ENCODE measurements at regions not wholly inside any gene's neighbourhood (a gene's known extent, or its start where the extent isn't known, plus 50 kb on each side); places are given as distances from the start of the nearest gene placed in this dataset.
A peak's percentile ranks its signal among the peaks of the same experiment; 100 is the strongest.

DNA sequence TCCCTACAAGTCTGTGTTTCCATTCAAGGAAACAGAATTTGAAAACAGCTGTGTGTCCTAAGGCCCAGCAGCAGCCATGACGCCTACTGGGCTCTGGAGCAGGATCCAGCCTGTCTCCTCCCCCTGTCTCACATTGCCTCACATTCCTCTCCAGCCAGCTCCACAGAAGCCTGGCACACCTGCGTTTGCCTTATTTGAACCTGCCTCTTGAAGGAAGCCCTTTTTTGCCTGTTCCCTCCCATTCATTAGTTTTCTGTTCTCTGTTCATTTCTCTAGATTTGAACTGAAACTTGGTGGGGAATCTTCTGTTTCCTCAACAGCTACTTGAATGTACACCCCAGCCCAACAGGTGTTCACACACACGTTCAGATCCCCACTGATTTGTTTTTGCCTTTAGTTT is 890.5 kb downstream of the TUSC7 start:
- DNase-seq: peak; percentile 63
- Mint-ChIP-seq H3K27me3 (ENCODE audit: insufficient read depth) (no peaks in the 10 kb centered on the region), H3K9me3 (no peaks in the 10 kb centered on the region), H3K27ac (peak overlapping the region; percentile 7), H3K4me1 (peaks cover 47% of the 10 kb centered on the region), H3K36me3 (ENCODE audit: low read depth) (no peaks in the 10 kb centered on the region), H3K4me3 (no peak overlapping the region)
- TF ChIP-seq CTCF (conservative IDR thresholded peaks at IDR 0.05): no peak
- no peak overlapping the region for H3K4me3 ChIP-seq (ENCODE audit: low read length)
- H3K9ac ChIP-seq (ENCODE audit: extremely low read depth, low read length, poor library complexity, severe bottlenecking): no peak overlapping the region
- H3K27me3 ChIP-seq (ENCODE audit: control insufficient read depth, insufficient read depth, low read length, poor library complexity, severe bottlenecking): no peaks in the 10 kb centered on the region
- no peaks in the 10 kb centered on the region for H3K9me3 ChIP-seq (ENCODE audit: control insufficient read depth, low read length)
- 83 to 91% methylated on average over 2 to 3 of the region's 3 CpGs for whole genome bisulfite sequencing, 2 experiments (ENCODE audit: insufficient coverage in 1 of 2, insufficient read length in 1 of 2)
- H3K27ac ChIP-seq (ENCODE audit: low read depth, low read length): no peak overlapping the region
- peaks cover 18% of the 10 kb centered on the region for H3K4me1 ChIP-seq (ENCODE audit: control insufficient read depth, insufficient read depth, low read length)
- no peaks in the 10 kb centered on the region for H3K36me3 ChIP-seq (ENCODE audit: control insufficient read depth, insufficient read depth, low read length)

DNA sequence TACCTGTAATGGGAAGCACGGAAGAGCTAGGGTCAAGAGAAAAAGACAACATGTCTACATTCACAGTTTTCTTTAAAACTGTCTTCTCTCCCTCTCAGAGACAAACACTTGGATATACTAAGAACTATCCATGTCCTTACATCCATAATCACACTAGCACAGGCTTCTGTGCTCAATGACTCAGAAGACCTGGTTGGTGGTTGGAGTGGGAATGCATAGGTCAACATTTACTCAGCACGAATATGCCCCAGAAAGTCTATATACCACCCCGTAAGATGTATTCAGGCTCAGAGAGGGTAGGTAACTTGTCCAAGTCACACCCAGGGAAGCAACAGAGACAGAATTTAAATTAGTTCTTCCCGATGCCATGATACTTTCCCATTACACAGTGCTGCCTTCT is 891.1 kb downstream of the TUSC7 start:
- Mint-ChIP-seq H3K27ac (no peak overlapping the region), H3K36me3 (ENCODE audit: low read depth) (no peaks in the 10 kb centered on the region), H3K4me3 (no peak overlapping the region), H3K9me3 (no peaks in the 10 kb centered on the region), H3K4me1 (peaks cover 48% of the 10 kb centered on the region), H3K27me3 (ENCODE audit: insufficient read depth) (no peaks in the 10 kb centered on the region)
- H3K27ac ChIP-seq (ENCODE audit: low read depth, low read length): no peak overlapping the region
- 96 to 100% methylated on average over 1 to 4 of the region's 4 CpGs for WGBS, 2 experiments (ENCODE audit: insufficient coverage in 1 of 2, insufficient read length in 1 of 2)
- H3K9me3 ChIP-seq (ENCODE audit: control insufficient read depth, low read length): no peaks in the 10 kb centered on the region
- no peak overlapping the region for H3K9ac ChIP-seq (ENCODE audit: extremely low read depth, low read length, poor library complexity, severe bottlenecking)
- TF ChIP-seq CTCF (conservative IDR thresholded peaks at IDR 0.05): no peak
- H3K27me3 ChIP-seq (ENCODE audit: control insufficient read depth, insufficient read depth, low read length, poor library complexity, severe bottlenecking): no peaks in the 10 kb centered on the region
- no peak for DNase-seq
- no peak overlapping the region for H3K4me3 ChIP-seq (ENCODE audit: low read length)
- no peaks in the 10 kb centered on the region for H3K36me3 ChIP-seq (ENCODE audit: control insufficient read depth, insufficient read depth, low read length)
- H3K4me1 ChIP-seq (ENCODE audit: control insufficient read depth, insufficient read depth, low read length): peaks cover 18% of the 10 kb centered on the region

DNA sequence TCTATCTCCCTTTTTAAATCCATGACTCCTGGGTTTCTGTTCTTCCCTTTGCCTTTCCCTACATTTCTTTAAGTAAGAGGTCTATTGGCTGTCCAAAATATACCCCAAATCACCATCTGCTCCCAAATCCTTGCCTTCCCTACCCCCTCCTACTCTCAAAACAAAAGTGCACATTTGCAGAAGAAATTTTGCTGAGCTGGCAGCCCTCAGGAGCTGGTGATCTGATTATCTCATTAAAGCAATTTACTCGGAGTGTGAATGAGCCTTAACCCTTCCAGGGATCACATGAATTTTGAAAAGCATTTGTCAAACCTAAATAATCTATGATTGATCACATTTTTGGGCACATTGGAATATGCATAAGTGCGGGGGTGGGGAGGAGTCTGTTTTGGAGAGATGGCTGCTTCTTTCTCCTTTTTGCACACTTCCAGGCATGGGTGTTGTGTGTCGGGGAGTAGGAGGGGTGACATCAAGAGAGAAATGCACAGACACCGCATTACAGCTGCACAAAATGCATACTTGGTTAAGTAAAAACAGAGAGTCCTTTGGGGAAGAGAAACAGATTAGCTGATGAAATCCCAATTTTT is 892.6 kb downstream of the TUSC7 start:
- Mint-ChIP-seq H3K4me1 (peaks cover 56% of the 10 kb centered on the region), H3K27me3 (ENCODE audit: insufficient read depth) (no peaks in the 10 kb centered on the region), H3K9me3 (no peaks in the 10 kb centered on the region), H3K27ac (no peak overlapping the region), H3K36me3 (ENCODE audit: low read depth) (no peaks in the 10 kb centered on the region), H3K4me3 (no peak overlapping the region)
- H3K4me3 ChIP-seq (ENCODE audit: low read length): no peak overlapping the region
- no peaks in the 10 kb centered on the region for H3K27me3 ChIP-seq (ENCODE audit: control insufficient read depth, insufficient read depth, low read length, poor library complexity, severe bottlenecking)
- peak overlapping the region; percentile 4 for H3K27ac ChIP-seq (ENCODE audit: low read depth, low read length)
- DNase-seq: no peak
- no peak overlapping the region for H3K9ac ChIP-seq (ENCODE audit: extremely low read depth, low read length, poor library complexity, severe bottlenecking)
- 88 to 100% methylated on average over 1 to 4 of the region's 4 CpGs for whole genome bisulfite sequencing, 2 experiments (ENCODE audit: insufficient coverage in 1 of 2, insufficient read length in 1 of 2)
- no peaks in the 10 kb centered on the region for H3K36me3 ChIP-seq (ENCODE audit: control insufficient read depth, insufficient read depth, low read length)
- H3K9me3 ChIP-seq (ENCODE audit: control insufficient read depth, low read length): no peaks in the 10 kb centered on the region
- H3K4me1 ChIP-seq (ENCODE audit: control insufficient read depth, insufficient read depth, low read length): peaks cover 18% of the 10 kb centered on the region
- no peak for TF ChIP-seq CTCF (conservative IDR thresholded peaks at IDR 0.05)

Measured in endodermal cell (in vitro differentiated cells).